HEK293 (cell line): ENCODE measurements at regions not wholly inside any gene's neighbourhood (a gene's known extent, or its start where the extent isn't known, plus 50 kb on each side); places are given as distances from the start of the nearest gene placed in this dataset.

ENCODE experiments used
- CTCF ChIA-PET: fragments of 350-600 bp; formaldehyde crosslinking; extraction: SDS; loops from one replicate; lab custom pipeline; 2021; ENCODE audit warnings: antibody characterized with exemption; lab: Yijun Ruan, JAX
- POLR2A ChIA-PET: fragments of 300-600 bp; formaldehyde crosslinking; extraction: SDS; loops from one replicate; lab custom pipeline; 2020; ENCODE audit warnings: antibody characterized with exemption, inconsistent platforms; lab: Yijun Ruan, JAX
- H3K27ac ChIP-seq: fragments of 200-500 bp; sonication (Bioruptor generic); 2 replicates; pipeline ENCODE4 v1.5.1; 2014; ENCODE audit warnings: low read depth, low read length, control low read depth, inconsistent platforms; ENCODE audit errors: extremely low read depth
- H3K36me3 ChIP-seq, 2 experiments: fragments of 200-500 bp in 1 of 2; sonication (Bioruptor generic) in 1 of 2; 1 replicate in 1 of 2; 2 replicates in 1 of 2; pipeline ENCODE4 v1.5.1; 2014 to 2017; ENCODE audit warnings: inconsistent platforms in 2 of 2, low read length in 2 of 2; ENCODE audit not compliant: control insufficient read depth in 2 of 2, insufficient read depth in 1 of 2
- H3K4me1 ChIP-seq: fragments of 200-500 bp; sonication (Bioruptor generic); 2 replicates; pipeline ENCODE4 v1.5.1; 2014; ENCODE audit warnings: mild to moderate bottlenecking, low read length, inconsistent platforms; ENCODE audit not compliant: control insufficient read depth, insufficient read depth
- H3K4me3 ChIP-seq: 2 replicates; pipeline ENCODE4 v1.5.1; 2011; ENCODE audit warnings: low read depth, mild to moderate bottlenecking, control low read depth, low read length, moderate library complexity
- H3K9me3 ChIP-seq: fragments of 200-500 bp; sonication (Bioruptor generic); 2 replicates; pipeline ENCODE4 v1.5.1; 2014; ENCODE audit warnings: low read depth, low read length, inconsistent platforms; ENCODE audit not compliant: control insufficient read depth, insufficient read depth
- ATF2 ChIP-seq: fragments of 450-650 bp; formaldehyde crosslinking; IDR thresholded peaks from 2 replicates; pipeline ENCODE4 v1.5.1; 2016; ENCODE audit warnings: missing biosample characterization, missing genetic modification characterization, low read depth
- BCL11B ChIP-seq: fragments of 450-650 bp; formaldehyde crosslinking; IDR thresholded peaks from 2 replicates; pipeline ENCODE4 v1.5.1; 2016; ENCODE audit warnings: low read depth, missing biosample characterization, missing genetic modification characterization
- BCL6B ChIP-seq: fragments of 450-650 bp; formaldehyde crosslinking; IDR thresholded peaks from 2 replicates; pipeline ENCODE4 v1.5.1; 2017; ENCODE audit warnings: missing biosample characterization, missing genetic modification characterization
- GFI1B ChIP-seq: fragments of 450-650 bp; formaldehyde crosslinking; IDR thresholded peaks from 2 replicates; pipeline ENCODE4 v1.5.1; 2016; ENCODE audit warnings: missing biosample characterization, missing genetic modification characterization
- HOXD13 ChIP-seq: sonication (generic); formaldehyde crosslinking; IDR thresholded peaks from 2 replicates; pipeline ENCODE4 v1.8.0; 2022; ENCODE audit warnings: missing genetic modification reagents, borderline replicate concordance
- IKZF3 ChIP-seq: fragments of 450-650 bp; IDR thresholded peaks from 2 replicates; pipeline ENCODE4 v1.5.0; 2018; ENCODE audit warnings: missing biosample characterization, mild to moderate bottlenecking, missing genetic modification characterization, moderate library complexity
- KLF16 ChIP-seq: fragments of 450-650 bp; formaldehyde crosslinking; IDR thresholded peaks from 2 replicates; pipeline ENCODE4 v1.5.1; 2017; ENCODE audit warnings: missing biosample characterization, missing genetic modification characterization
- TRIM28 ChIP-seq: IDR thresholded peaks from 2 replicates; pipeline ENCODE4 v1.6.1; 2011; ENCODE audit warnings: low read length, control low read depth, borderline replicate concordance
- ZBTB20 ChIP-seq: fragments of 450-650 bp; formaldehyde crosslinking; IDR thresholded peaks from 2 replicates; pipeline ENCODE4 v1.5.1; 2016; ENCODE audit warnings: missing biosample characterization, missing genetic modification characterization
- ZBTB26 ChIP-seq: fragments of 450-650 bp; formaldehyde crosslinking; optimal IDR thresholded peaks from 2 replicates; pipeline ENCODE3; 2016; ENCODE audit warnings: missing biosample characterization, mild to moderate bottlenecking, missing genetic modification characterization
- ZFHX2 ChIP-seq: fragments of 450-650 bp; formaldehyde crosslinking; conservative IDR thresholded peaks from 2 replicates; pipeline ENCODE4 v1.5.1; 2016; ENCODE audit warnings: missing biosample characterization, missing genetic modification characterization
- ZNF112 ChIP-seq: fragments of 450-650 bp; formaldehyde crosslinking; IDR thresholded peaks from 2 replicates; pipeline ENCODE4 v1.5.0; 2017; ENCODE audit warnings: missing biosample characterization, missing genetic modification characterization
- ZNF121 ChIP-seq: fragments of 450-650 bp; formaldehyde crosslinking; IDR thresholded peaks from 2 replicates; pipeline ENCODE4 v1.5.1; 2016; ENCODE audit warnings: missing biosample characterization, missing genetic modification characterization
- ZNF174 ChIP-seq: fragments of 450-650 bp; formaldehyde crosslinking; IDR thresholded peaks from 2 replicates; pipeline ENCODE4 v1.5.0; 2017; ENCODE audit warnings: missing biosample characterization, mild to moderate bottlenecking, missing genetic modification characterization
- ZNF274 ChIP-seq, 2 experiments: fragments of 200-500 bp in 1 of 2; fragments of 450-650 bp in 1 of 2; sonication (Bioruptor generic) in 1 of 2; formaldehyde crosslinking in 1 of 2; IDR thresholded peaks; 2 replicates each; pipeline versions ENCODE4 v1.5.1 to v1.6.1; 2014 to 2016; ENCODE audit warnings: borderline replicate concordance in 1 of 2, inconsistent platforms in 1 of 2, low read length in 1 of 2, missing biosample characterization in 1 of 2, missing genetic modification characterization in 1 of 2
- ZNF292 ChIP-seq: fragments of 450-650 bp; formaldehyde crosslinking; IDR thresholded peaks from 2 replicates; pipeline ENCODE4 v1.5.1; 2016; ENCODE audit warnings: low read depth, missing biosample characterization, missing genetic modification characterization, borderline replicate concordance
- ZNF341 ChIP-seq: fragments of 450-650 bp; formaldehyde crosslinking; IDR thresholded peaks from 2 replicates; pipeline ENCODE4; 2016; ENCODE audit warnings: low read depth, missing biosample characterization, missing genetic modification characterization
- ZNF362 ChIP-seq: fragments of 450-650 bp; formaldehyde crosslinking; IDR thresholded peaks from 2 replicates; pipeline ENCODE4 v1.5.1; 2016; ENCODE audit warnings: missing biosample characterization, missing genetic modification characterization
- ZNF513 ChIP-seq: fragments of 450-650 bp; IDR thresholded peaks from 2 replicates; pipeline ENCODE4 v1.5.1; 2018; ENCODE audit warnings: missing biosample characterization, missing genetic modification characterization
- ZNF514 ChIP-seq: fragments of 450-650 bp; formaldehyde crosslinking; IDR thresholded peaks from 2 replicates; pipeline ENCODE4 v1.5.1; 2016; ENCODE audit warnings: missing biosample characterization, missing genetic modification characterization
- ZNF529 ChIP-seq: fragments of 450-650 bp; formaldehyde crosslinking; IDR thresholded peaks from 2 replicates; pipeline ENCODE4 v1.5.1; 2017; ENCODE audit warnings: missing genetic modification characterization, missing biosample characterization; ENCODE audit not compliant: insufficient replicate concordance
- ZNF544 ChIP-seq: fragments of 450-650 bp; formaldehyde crosslinking; IDR thresholded peaks from 2 replicates; pipeline ENCODE4 v1.5.0; 2017; ENCODE audit warnings: missing biosample characterization, missing genetic modification characterization
- ZNF621 ChIP-seq: fragments of 450-650 bp; formaldehyde crosslinking; IDR thresholded peaks from 2 replicates; pipeline ENCODE4 v1.5.1; 2017; ENCODE audit warnings: missing biosample characterization, missing genetic modification characterization
- ZNF654 ChIP-seq: fragments of 450-650 bp; formaldehyde crosslinking; IDR thresholded peaks from 2 replicates; pipeline ENCODE4 v1.5.1; 2016; ENCODE audit warnings: low read depth, missing biosample characterization, missing genetic modification characterization
- ZNF660 ChIP-seq: fragments of 450-650 bp; IDR thresholded peaks from 2 replicates; pipeline ENCODE4 v1.5.1; 2018; ENCODE audit warnings: missing biosample characterization, mild to moderate bottlenecking, missing genetic modification characterization
- ZNF747 ChIP-seq: fragments of 450-650 bp; formaldehyde crosslinking; IDR thresholded peaks from 2 replicates; pipeline ENCODE4 v1.5.1; 2016; ENCODE audit warnings: missing biosample characterization, missing genetic modification characterization
- ZNF76 ChIP-seq: fragments of 450-650 bp; formaldehyde crosslinking; IDR thresholded peaks from 2 replicates; pipeline ENCODE4; 2016; ENCODE audit warnings: low read depth, missing biosample characterization, missing genetic modification characterization, borderline replicate concordance
- ZNF777 ChIP-seq: fragments of 450-650 bp; formaldehyde crosslinking; IDR thresholded peaks from 2 replicates; pipeline ENCODE4 v1.5.1; 2017; ENCODE audit warnings: missing biosample characterization, missing genetic modification characterization, borderline replicate concordance

- POLR2A ChIA-PET, result no interaction called here
- Histone ChIP-seq H3K4me3 (no peak overlapping the region), H3K36me3 (no peaks in the 10 kb centered on the region), H3K27ac (no peak overlapping the region), H3K4me1 (no peaks in the 10 kb centered on the region), H3K9me3 (no peaks in the 10 kb centered on the region)
- CTCF ChIA-PET, result interaction anchor here (1.2 kb wide), 1 partner anchor 148 kb away, joined by 3 read pairs; no protein-coding TSS in a partner anchor
- TF ChIP-seq ZNF513 (tag by site-specific recombination), result no peak
- TF ChIP-seq ZNF274 (IDR thresholded peaks at IDR 0.05; ENCODE audit: low read length), result no peak
- no peak for TF ChIP-seq ZNF274 (tag by site-specific recombination; IDR thresholded peaks at IDR 0.05; ENCODE audit: borderline replicate concordance)
- TF ChIP-seq ZNF76, result no peak
- no peak for TF ChIP-seq ZNF514 (tag by site-specific recombination)
- no peak for TF ChIP-seq ZNF621 (tag by site-specific recombination)
- TF ChIP-seq ZNF174, result no peak
- no peak for TF ChIP-seq ZNF292 (tag by site-specific recombination)
- TF ChIP-seq ZNF660 (tag by site-specific recombination), result no peak
- TF ChIP-seq ZNF747, result no peak
- no peak for TF ChIP-seq IKZF3 (tag by site-specific recombination)
- no peak for TF ChIP-seq GFI1B
- TF ChIP-seq ATF2 (tag by site-specific recombination), result no peak
- no peak for TF ChIP-seq ZNF362 (tag by site-specific recombination)
- no peak for TF ChIP-seq HOXD13 (CRISPR knock-in tag)
- TF ChIP-seq ZNF654 (tag by site-specific recombination), result no peak
- no peak for TF ChIP-seq ZNF777
- no peak for TF ChIP-seq BCL6B (tag by site-specific recombination)
- no peak for TF ChIP-seq BCL11B (tag by site-specific recombination)
Observed at GRCh38 chr11:19407677-19408270, 167.0 kb upstream of the E2F8 start.

- H3K27ac ChIP-seq, result no peak overlapping the region
- ChIA-PET CTCF (no interaction called here), POLR2A (no interaction called here)
- H3K36me3 ChIP-seq, result no peaks in the 10 kb centered on the region
- H3K4me3 ChIP-seq, result no peak overlapping the region
- TF ChIP-seq ZNF121 (tag by site-specific recombination), result no peak
- no peak for TF ChIP-seq ZNF341 (tag by site-specific recombination)
- no peak for TF ChIP-seq ZNF529 (tag by site-specific recombination)
- TF ChIP-seq ZFHX2 (tag by site-specific recombination), result no peak
- no peak for TF ChIP-seq KLF16
- no peak for TF ChIP-seq ZNF544 (tag by site-specific recombination)
- no peak for TF ChIP-seq ZNF747
- TF ChIP-seq ZBTB20 (tag by site-specific recombination), result no peak
- no peak for TF ChIP-seq ZBTB26 (tag by site-specific recombination)
- no peak for TF ChIP-seq ZNF112 (tag by site-specific recombination)
- TF ChIP-seq TRIM28, result no peak
- no peak for TF ChIP-seq IKZF3 (tag by site-specific recombination)
- no peaks in the 10 kb centered on the region for H3K4me1 ChIP-seq
- H3K9me3 ChIP-seq, result no peaks in the 10 kb centered on the region
Observed at GRCh38 chr11:19405966-19406365, 165.2 kb upstream of the E2F8 start.
